ENCODE measurements at regions not wholly inside any gene's neighbourhood (a gene's known extent, or its start where the extent isn't known, plus 50 kb on each side); places are given as distances from the start of the nearest gene placed in this dataset.

GRCh38 chr10:84683550-84683949 lies 355.2 kb downstream of the CCSER2 start:
- FAIRE-seq (no peak), ATAC-seq (no peak)
- H3K9ac ChIP-seq (ENCODE audit: insufficient read depth in 1 of 2, low read depth in 2 of 2, low read length in 2 of 2): no peak overlapping the region
- TF ChIP-seq ZFP91 (CRISPR knock-in tag; IDR thresholded peaks at IDR 0.05) (no peak), BACH1 (tag; IDR thresholded peaks at IDR 0.05) (no peak), RBM14 (IDR thresholded peaks at IDR 0.05; ENCODE audit: borderline replicate concordance, insufficient read depth, low read depth, low read length) (no peak), RBM25 (IDR thresholded peaks at IDR 0.05; ENCODE audit: low read depth, low read length, severe bottlenecking) (no peak), ZNF318 (IDR thresholded peaks at IDR 0.05; ENCODE audit: borderline replicate concordance in 1 of 2, low read depth in 1 of 2) (no peak), LCOR (CRISPR knock-in tag; IDR thresholded peaks at IDR 0.05) (no peak), CGGBP1 (CRISPR knock-in tag; IDR thresholded peaks at IDR 0.05) (no peak), DIDO1 (tag; IDR thresholded peaks at IDR 0.05; ENCODE audit: low read depth) (no peak), RFX1 (IDR thresholded peaks at IDR 0.05) (no peak), MEF2D (tag; conservative IDR thresholded peaks at IDR 0.05; ENCODE audit: low read depth) (no peak), TBP (optimal IDR thresholded peaks at IDR 0.05; ENCODE audit: low read depth, low read length) (no peak), PTRF (tag; IDR thresholded peaks at IDR 0.05) (no peak), TCF7L2 (IDR thresholded peaks at IDR 0.05; ENCODE audit: low read depth, low read length) (no peak)
- TF ChIP-seq, protein P1, sequence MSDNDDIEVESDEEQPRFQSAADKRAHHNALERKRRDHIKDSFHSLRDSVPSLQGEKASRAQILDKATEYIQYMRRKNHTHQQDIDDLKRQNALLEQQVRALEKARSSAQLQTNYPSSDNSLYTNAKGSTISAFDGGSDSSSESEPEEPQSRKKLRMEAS (CRISPR knock-in tag; IDR thresholded peaks at IDR 0.05): no peak

More at GRCh38 chr10:84683550-84683949, 355.2 kb downstream of the CCSER2 start:
- WGBS (ENCODE audit: insufficient coverage, low coverage, missing lambda C conversion rate): 0% methylated on average over 2 of the region's 2 CpGs
- no peaks in the 10 kb centered on the region for H3K27me3 ChIP-seq (ENCODE audit: control insufficient read depth in 2 of 2, insufficient read depth in 2 of 2, low read length in 2 of 2)
- POLR2A ChIA-PET: interaction anchor here (1.1 kb wide), 1 partner anchor 10 kb away, joined by 4 read pairs; no protein-coding TSS in a partner anchor
- intact Hi-C loops (cut with micrococcal nuclease) (no loop called here), in situ Hi-C loops (cut with MboI) (no loop called here)
- no peak overlapping the region for H3K27ac ChIP-seq (ENCODE audit: extremely low read depth, low read depth, low read length)
- no peaks in the 10 kb centered on the region for H3K9me1 ChIP-seq (ENCODE audit: control insufficient read depth, insufficient read depth, low read length)
- H3K4me1 ChIP-seq (replicated peaks in 1 of 2; ENCODE audit: control insufficient read depth in 2 of 2, insufficient read depth in 2 of 2, low read length in 2 of 2): no peaks in the 10 kb centered on the region
- no TSS peak for BruUV-seq (replicated peaks)
- CTCF ChIA-PET (ENCODE audit: low intra/inter-chr PET ratio): no interaction called here
- H3K36me3 ChIP-seq (ENCODE audit: control insufficient read depth, insufficient read depth, low read length): no peaks in the 10 kb centered on the region
- no peak overlapping the region for H3K4me3 ChIP-seq
- no peak for DNase-seq (ENCODE audit: extremely low read depth in 1 of 4, low spot score in 3 of 4)
- H3K79me2 ChIP-seq (ENCODE audit: control insufficient read depth, insufficient read depth, low read length): no peaks in the 10 kb centered on the region
- H4K20me1 ChIP-seq (replicated peaks; ENCODE audit: control insufficient read depth, insufficient read depth, low read length): 0 out of 2 replicates have a peak, but pooled peaks cover 2% of the 10 kb centered on the region
- H3K9me3 ChIP-seq (replicated peaks; ENCODE audit: control insufficient read depth, insufficient read depth, low read depth, low read length): no peaks in the 10 kb centered on the region
- H3K4me2 ChIP-seq (ENCODE audit: insufficient read depth, low read length): no peak overlapping the region
- no peak overlapping the region for H2AFZ ChIP-seq (ENCODE audit: low read depth, low read length)

Data from K562 (cell line).